HEK293 (cell line): ENCODE measurements at regions not wholly inside any gene's neighbourhood (a gene's known extent, or its start where the extent isn't known, plus 50 kb on each side); places are given as distances from the start of the nearest gene placed in this dataset.

ENCODE experiments used
- KLF16 ChIP-seq: fragments of 450-650 bp; formaldehyde crosslinking; IDR thresholded peaks from 2 replicates; pipeline ENCODE4 v1.5.1; 2017; ENCODE audit warnings: missing biosample characterization, missing genetic modification characterization
- SP7 ChIP-seq: fragments of 450-650 bp; formaldehyde crosslinking; IDR thresholded peaks from 2 replicates; pipeline ENCODE4 v1.5.1; 2016; ENCODE audit warnings: missing biosample characterization, missing genetic modification characterization
- ZBTB20 ChIP-seq: fragments of 450-650 bp; formaldehyde crosslinking; IDR thresholded peaks from 2 replicates; pipeline ENCODE4 v1.5.1; 2016; ENCODE audit warnings: missing biosample characterization, missing genetic modification characterization
- ZFP3 ChIP-seq: fragments of 450-650 bp; formaldehyde crosslinking; IDR thresholded peaks from 2 replicates; pipeline ENCODE4 v1.5.1; 2016; ENCODE audit warnings: low read depth, missing biosample characterization, missing genetic modification characterization
- ZFP41 ChIP-seq: fragments of 450-650 bp; formaldehyde crosslinking; IDR thresholded peaks from 2 replicates; pipeline ENCODE4 v1.5.1; 2016; ENCODE audit warnings: missing biosample characterization, missing genetic modification characterization, borderline replicate concordance
- ZNF184 ChIP-seq: fragments of 450-650 bp; IDR thresholded peaks from 2 replicates; pipeline ENCODE4 v1.5.1; 2018; ENCODE audit warnings: missing biosample characterization, mild to moderate bottlenecking, missing genetic modification characterization
- ZNF274 ChIP-seq, 2 experiments: fragments of 200-500 bp in 1 of 2; fragments of 450-650 bp in 1 of 2; sonication (Bioruptor generic) in 1 of 2; formaldehyde crosslinking in 1 of 2; IDR thresholded peaks; 2 replicates each; pipeline versions ENCODE4 v1.5.1 to v1.6.1; 2014 to 2016; ENCODE audit warnings: borderline replicate concordance in 1 of 2, inconsistent platforms in 1 of 2, low read length in 1 of 2, missing biosample characterization in 1 of 2, missing genetic modification characterization in 1 of 2
- ZNF311 ChIP-seq: fragments of 450-650 bp; formaldehyde crosslinking; IDR thresholded peaks from 2 replicates; pipeline ENCODE4 v1.5.1; 2017; ENCODE audit warnings: missing biosample characterization, missing genetic modification characterization, borderline replicate concordance
- ZNF548 ChIP-seq: fragments of 450-650 bp; formaldehyde crosslinking; IDR thresholded peaks from 2 replicates; pipeline ENCODE4 v1.5.1; 2016; ENCODE audit warnings: missing biosample characterization, missing genetic modification characterization
- TF ChIP-seq, protein P1 (sequence below): fragments of 450-650 bp; formaldehyde crosslinking; IDR thresholded peaks from 2 replicates; pipeline ENCODE4 v1.5.1; 2016; ENCODE audit warnings: missing biosample characterization, missing genetic modification characterization
- TF ChIP-seq, protein P2 (sequence below): fragments of 450-650 bp; formaldehyde crosslinking; IDR thresholded peaks from 2 replicates; pipeline ENCODE4 v1.5.1; 2016; ENCODE audit warnings: missing biosample characterization, missing genetic modification characterization
- TF ChIP-seq, protein P3 (sequence below): fragments of 450-650 bp; formaldehyde crosslinking; IDR thresholded peaks from 2 replicates; pipeline ENCODE4 v1.5.1; 2016; ENCODE audit warnings: missing biosample characterization, missing genetic modification characterization

DNA sequence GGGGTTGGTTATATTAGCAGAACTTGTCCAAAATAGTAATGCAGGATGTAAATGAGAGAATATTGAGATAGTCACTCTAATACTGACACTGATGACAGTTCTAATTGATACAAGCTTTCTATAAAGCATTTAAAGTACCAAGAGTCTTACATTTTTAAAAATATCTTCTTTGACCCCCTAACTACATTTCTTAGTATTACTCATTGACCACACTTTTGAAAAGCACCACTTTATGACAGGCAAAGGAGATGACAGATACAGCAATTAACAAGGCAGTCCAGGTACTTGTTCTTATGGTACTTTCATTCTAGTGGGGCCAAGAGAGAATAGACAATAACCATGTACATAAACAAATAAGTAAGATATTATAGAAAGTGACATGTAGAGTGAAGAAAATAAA lies 139.4 kb upstream of the EYA4 start:
- TF ChIP-seq, protein P1, sequence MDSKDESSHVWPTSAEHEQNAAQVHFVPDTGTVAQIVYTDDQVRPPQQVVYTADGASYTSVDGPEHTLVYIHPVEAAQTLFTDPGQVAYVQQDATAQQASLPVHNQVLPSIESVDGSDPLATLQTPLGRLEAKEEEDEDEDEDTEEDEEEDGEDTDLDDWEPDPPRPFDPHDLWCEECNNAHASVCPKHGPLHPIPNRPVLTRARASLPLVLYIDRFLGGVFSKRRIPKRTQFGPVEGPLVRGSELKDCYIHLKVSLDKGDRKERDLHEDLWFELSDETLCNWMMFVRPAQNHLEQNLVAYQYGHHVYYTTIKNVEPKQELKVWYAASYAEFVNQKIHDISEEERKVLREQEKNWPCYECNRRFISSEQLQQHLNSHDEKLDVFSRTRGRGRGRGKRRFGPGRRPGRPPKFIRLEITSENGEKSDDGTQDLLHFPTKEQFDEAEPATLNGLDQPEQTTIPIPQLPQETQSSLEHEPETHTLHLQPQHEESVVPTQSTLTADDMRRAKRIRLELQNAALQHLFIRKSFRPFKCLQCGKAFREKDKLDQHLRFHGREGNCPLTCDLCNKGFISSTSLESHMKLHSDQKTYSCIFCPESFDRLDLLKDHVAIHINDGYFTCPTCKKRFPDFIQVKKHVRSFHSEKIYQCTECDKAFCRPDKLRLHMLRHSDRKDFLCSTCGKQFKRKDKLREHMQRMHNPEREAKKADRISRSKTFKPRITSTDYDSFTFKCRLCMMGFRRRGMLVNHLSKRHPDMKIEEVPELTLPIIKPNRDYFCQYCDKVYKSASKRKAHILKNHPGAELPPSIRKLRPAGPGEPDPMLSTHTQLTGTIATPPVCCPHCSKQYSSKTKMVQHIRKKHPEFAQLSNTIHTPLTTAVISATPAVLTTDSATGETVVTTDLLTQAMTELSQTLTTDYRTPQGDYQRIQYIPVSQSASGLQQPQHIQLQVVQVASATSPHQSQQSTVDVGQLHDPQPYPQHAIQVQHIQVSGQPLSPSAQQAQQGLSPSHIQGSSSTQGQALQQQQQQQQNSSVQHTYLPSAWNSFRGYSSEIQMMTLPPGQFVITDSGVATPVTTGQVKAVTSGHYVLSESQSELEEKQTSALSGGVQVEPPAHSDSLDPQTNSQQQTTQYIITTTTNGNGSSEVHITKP (tag by site-specific recombination), result no peak
- TF ChIP-seq KLF16 (no peak), ZFP41 (tag by site-specific recombination) (no peak), ZFP3 (tag by site-specific recombination) (no peak), ZBTB20 (no peak), SP7 (tag by site-specific recombination) (no peak), ZNF274 (IDR thresholded peaks at IDR 0.05; ENCODE audit: low read length) (no peak), ZNF274 (tag by site-specific recombination; IDR thresholded peaks at IDR 0.05; ENCODE audit: borderline replicate concordance) (no peak), ZNF184 (tag by site-specific recombination) (no peak), ZNF311 (tag by site-specific recombination) (no peak), ZNF548 (tag by site-specific recombination) (no peak)
- TF ChIP-seq, protein P2, sequence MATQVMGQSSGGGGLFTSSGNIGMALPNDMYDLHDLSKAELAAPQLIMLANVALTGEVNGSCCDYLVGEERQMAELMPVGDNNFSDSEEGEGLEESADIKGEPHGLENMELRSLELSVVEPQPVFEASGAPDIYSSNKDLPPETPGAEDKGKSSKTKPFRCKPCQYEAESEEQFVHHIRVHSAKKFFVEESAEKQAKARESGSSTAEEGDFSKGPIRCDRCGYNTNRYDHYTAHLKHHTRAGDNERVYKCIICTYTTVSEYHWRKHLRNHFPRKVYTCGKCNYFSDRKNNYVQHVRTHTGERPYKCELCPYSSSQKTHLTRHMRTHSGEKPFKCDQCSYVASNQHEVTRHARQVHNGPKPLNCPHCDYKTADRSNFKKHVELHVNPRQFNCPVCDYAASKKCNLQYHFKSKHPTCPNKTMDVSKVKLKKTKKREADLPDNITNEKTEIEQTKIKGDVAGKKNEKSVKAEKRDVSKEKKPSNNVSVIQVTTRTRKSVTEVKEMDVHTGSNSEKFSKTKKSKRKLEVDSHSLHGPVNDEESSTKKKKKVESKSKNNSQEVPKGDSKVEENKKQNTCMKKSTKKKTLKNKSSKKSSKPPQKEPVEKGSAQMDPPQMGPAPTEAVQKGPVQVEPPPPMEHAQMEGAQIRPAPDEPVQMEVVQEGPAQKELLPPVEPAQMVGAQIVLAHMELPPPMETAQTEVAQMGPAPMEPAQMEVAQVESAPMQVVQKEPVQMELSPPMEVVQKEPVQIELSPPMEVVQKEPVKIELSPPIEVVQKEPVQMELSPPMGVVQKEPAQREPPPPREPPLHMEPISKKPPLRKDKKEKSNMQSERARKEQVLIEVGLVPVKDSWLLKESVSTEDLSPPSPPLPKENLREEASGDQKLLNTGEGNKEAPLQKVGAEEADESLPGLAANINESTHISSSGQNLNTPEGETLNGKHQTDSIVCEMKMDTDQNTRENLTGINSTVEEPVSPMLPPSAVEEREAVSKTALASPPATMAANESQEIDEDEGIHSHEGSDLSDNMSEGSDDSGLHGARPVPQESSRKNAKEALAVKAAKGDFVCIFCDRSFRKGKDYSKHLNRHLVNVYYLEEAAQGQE (tag by site-specific recombination), result no peak
- TF ChIP-seq, protein P3, sequence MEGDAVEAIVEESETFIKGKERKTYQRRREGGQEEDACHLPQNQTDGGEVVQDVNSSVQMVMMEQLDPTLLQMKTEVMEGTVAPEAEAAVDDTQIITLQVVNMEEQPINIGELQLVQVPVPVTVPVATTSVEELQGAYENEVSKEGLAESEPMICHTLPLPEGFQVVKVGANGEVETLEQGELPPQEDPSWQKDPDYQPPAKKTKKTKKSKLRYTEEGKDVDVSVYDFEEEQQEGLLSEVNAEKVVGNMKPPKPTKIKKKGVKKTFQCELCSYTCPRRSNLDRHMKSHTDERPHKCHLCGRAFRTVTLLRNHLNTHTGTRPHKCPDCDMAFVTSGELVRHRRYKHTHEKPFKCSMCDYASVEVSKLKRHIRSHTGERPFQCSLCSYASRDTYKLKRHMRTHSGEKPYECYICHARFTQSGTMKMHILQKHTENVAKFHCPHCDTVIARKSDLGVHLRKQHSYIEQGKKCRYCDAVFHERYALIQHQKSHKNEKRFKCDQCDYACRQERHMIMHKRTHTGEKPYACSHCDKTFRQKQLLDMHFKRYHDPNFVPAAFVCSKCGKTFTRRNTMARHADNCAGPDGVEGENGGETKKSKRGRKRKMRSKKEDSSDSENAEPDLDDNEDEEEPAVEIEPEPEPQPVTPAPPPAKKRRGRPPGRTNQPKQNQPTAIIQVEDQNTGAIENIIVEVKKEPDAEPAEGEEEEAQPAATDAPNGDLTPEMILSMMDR (tag by site-specific recombination), result no peak
